ENCODE measurements at regions not wholly inside any gene's neighbourhood (a gene's known extent, or its start where the extent isn't known, plus 50 kb on each side); places are given as distances from the start of the nearest gene placed in this dataset.

- TF ChIP-seq CTCF (conservative IDR thresholded peaks at IDR 0.05 in 1 of 2, IDR thresholded peaks at IDR 0.05 in 1 of 2; ENCODE audit: low read depth in 1 of 2, low read length in 2 of 2) (no peak), EZH2 (IDR thresholded peaks at IDR 0.05; ENCODE audit: low read length, missing control alignments) (no peak)
These were observed 240.9 kb upstream of the PDE3A start for GRCh38 chr12:20127413-20127812.

Measured in fibroblast of lung (primary cell).